ENCODE measurements at regions not wholly inside any gene's neighbourhood (a gene's known extent, or its start where the extent isn't known, plus 50 kb on each side); places are given as distances from the start of the nearest gene placed in this dataset.
"Not testable (repeated sequence)": the region's sequence is repeated elsewhere in the genome, so short reads cannot be mapped to it uniquely, and the experiment has no call there.

GRCh38 chr16:33913601-33914000 lies 454.2 kb downstream of the TP53TG3F start:
- H3K4me3 ChIP-seq (ENCODE audit: low read length); H4K5ac ChIP-seq (ENCODE audit: low read length); H3K79me2 ChIP-seq (ENCODE audit: control insufficient read depth, insufficient read depth, low read length); H3K79me1 ChIP-seq (ENCODE audit: low read length); H2BK5ac ChIP-seq (ENCODE audit: low read length); H3K4ac ChIP-seq (ENCODE audit: low read depth, low read length); H3K27ac ChIP-seq (ENCODE audit: low read depth, low read length); H3K18ac ChIP-seq (ENCODE audit: low read length); H3K56ac ChIP-seq (ENCODE audit: low read length); H3K27me3 ChIP-seq (ENCODE audit: insufficient read depth, low read length, poor library complexity); H2BK120ac ChIP-seq (ENCODE audit: low read depth, low read length); H3K9ac ChIP-seq (ENCODE audit: low read length); H2AK5ac ChIP-seq (ENCODE audit: low read length); DNase-seq; H3K23ac ChIP-seq (ENCODE audit: low read length); H3K4me2 ChIP-seq (ENCODE audit: low read length); H2BK15ac ChIP-seq (replicated peaks; ENCODE audit: low read depth); H3K4me1 ChIP-seq (ENCODE audit: control insufficient read depth, low read depth, low read length); H3K36me3 ChIP-seq (ENCODE audit: control insufficient read depth, insufficient read depth, low read length); H4K8ac ChIP-seq (ENCODE audit: low read depth, low read length): not testable (repeated sequence)
- WGBS (ENCODE audit: extremely low coverage, insufficient coverage, low lambda C conversion rate): no CpG with 5 or more reads among the region's 4 CpGs

DNA sequence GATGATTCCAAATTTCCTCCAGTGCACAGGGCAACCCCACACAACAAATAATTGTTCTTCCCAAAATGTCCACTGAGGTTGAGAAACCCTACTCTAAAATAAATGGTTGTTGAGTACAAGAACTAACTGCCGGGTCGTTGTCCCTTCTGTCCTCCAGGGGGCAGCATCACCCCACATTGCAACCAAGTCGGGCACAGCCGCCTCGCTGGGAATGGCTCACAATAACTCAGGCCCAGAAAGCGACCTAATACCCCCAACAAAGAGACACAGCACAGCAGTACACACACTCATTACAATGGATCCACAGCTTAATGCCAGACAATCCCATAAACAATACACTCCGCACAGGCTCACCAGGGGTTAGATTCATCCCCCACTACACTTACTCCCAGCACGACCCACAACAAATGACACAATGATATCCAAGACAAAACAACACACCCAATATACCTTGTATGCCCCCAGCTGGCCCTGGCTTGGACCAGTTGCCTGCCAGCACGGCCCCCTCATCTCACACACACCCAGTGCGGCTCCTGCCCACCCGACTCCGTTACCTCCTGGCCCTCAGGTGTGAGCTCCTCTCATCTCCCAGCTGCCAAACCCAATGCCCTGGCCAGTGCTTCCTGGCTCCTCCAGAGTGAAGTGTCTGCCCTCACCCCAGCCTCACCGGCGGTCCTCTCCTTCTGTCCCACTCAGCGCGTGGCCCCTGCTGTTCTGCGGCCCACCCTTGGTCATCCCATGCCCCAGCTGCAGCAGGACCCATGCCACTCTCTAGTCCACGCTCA lies 461.5 kb downstream of the TP53TG3F start:
- not testable (repeated sequence) for H3K27ac ChIP-seq (ENCODE audit: low read depth, low read length); H3K18ac ChIP-seq (ENCODE audit: low read length); H2BK5ac ChIP-seq (ENCODE audit: low read length); H3K4ac ChIP-seq (ENCODE audit: low read depth, low read length); H3K56ac ChIP-seq (ENCODE audit: low read length); H3K79me1 ChIP-seq (ENCODE audit: low read length); H3K27me3 ChIP-seq (ENCODE audit: insufficient read depth, low read length, poor library complexity); H3K4me2 ChIP-seq (ENCODE audit: low read length); H3K4me3 ChIP-seq (ENCODE audit: low read length); DNase-seq; H2AK5ac ChIP-seq (ENCODE audit: low read length); H3K23ac ChIP-seq (ENCODE audit: low read length); H2BK120ac ChIP-seq (ENCODE audit: low read depth, low read length); H4K8ac ChIP-seq (ENCODE audit: low read depth, low read length); H3K9ac ChIP-seq (ENCODE audit: low read length); H2BK15ac ChIP-seq (replicated peaks; ENCODE audit: low read depth); H4K5ac ChIP-seq (ENCODE audit: low read length); H3K4me1 ChIP-seq (ENCODE audit: control insufficient read depth, low read depth, low read length); H3K36me3 ChIP-seq (ENCODE audit: control insufficient read depth, insufficient read depth, low read length); H3K79me2 ChIP-seq (ENCODE audit: control insufficient read depth, insufficient read depth, low read length)
- WGBS (ENCODE audit: extremely low coverage, insufficient coverage, low lambda C conversion rate): no CpG with 5 or more reads among the region's 18 CpGs

DNA sequence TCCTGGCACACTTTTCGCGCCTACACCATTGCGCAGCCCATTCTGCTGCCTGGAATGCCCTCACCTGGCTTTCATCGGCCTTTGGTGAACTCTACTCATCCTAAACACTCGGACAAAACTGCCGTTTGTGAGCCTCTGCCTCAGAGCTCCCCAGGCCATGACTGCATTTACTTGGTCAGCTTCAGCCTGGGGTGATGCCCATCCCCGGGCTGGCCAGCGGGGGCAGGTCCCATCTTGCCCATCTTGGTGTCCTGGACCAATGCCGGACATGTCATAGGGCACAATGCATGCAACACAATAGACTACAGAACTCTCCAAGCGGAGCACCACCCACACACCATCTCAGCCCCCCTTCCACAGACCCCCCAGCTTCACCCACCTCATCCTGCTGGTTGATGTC lies 463.5 kb downstream of the TP53TG3F start:
- H3K4me1 ChIP-seq (ENCODE audit: control insufficient read depth, low read depth, low read length); H2BK15ac ChIP-seq (replicated peaks; ENCODE audit: low read depth); H4K5ac ChIP-seq (ENCODE audit: low read length); H4K8ac ChIP-seq (ENCODE audit: low read depth, low read length); H3K27ac ChIP-seq (ENCODE audit: low read depth, low read length); H3K4me3 ChIP-seq (ENCODE audit: low read length); H3K4me2 ChIP-seq (ENCODE audit: low read length); H3K56ac ChIP-seq (ENCODE audit: low read length); H3K4ac ChIP-seq (ENCODE audit: low read depth, low read length); H3K79me1 ChIP-seq (ENCODE audit: low read length); H3K9ac ChIP-seq (ENCODE audit: low read length); H2AK5ac ChIP-seq (ENCODE audit: low read length); H2BK5ac ChIP-seq (ENCODE audit: low read length); H3K23ac ChIP-seq (ENCODE audit: low read length); H3K36me3 ChIP-seq (ENCODE audit: control insufficient read depth, insufficient read depth, low read length); H2BK120ac ChIP-seq (ENCODE audit: low read depth, low read length); DNase-seq; H3K27me3 ChIP-seq (ENCODE audit: insufficient read depth, low read length, poor library complexity); H3K18ac ChIP-seq (ENCODE audit: low read length); H3K79me2 ChIP-seq (ENCODE audit: control insufficient read depth, insufficient read depth, low read length): not testable (repeated sequence)
- WGBS (ENCODE audit: extremely low coverage, insufficient coverage, low lambda C conversion rate): no CpG with 5 or more reads among the region's 10 CpGs

- not testable (repeated sequence) for H3K56ac ChIP-seq (ENCODE audit: low read length); H2AK5ac ChIP-seq (ENCODE audit: low read length); H3K9ac ChIP-seq (ENCODE audit: low read length); H3K4me2 ChIP-seq (ENCODE audit: low read length); H3K79me1 ChIP-seq (ENCODE audit: low read length); H3K4ac ChIP-seq (ENCODE audit: low read depth, low read length); H3K18ac ChIP-seq (ENCODE audit: low read length); H2BK5ac ChIP-seq (ENCODE audit: low read length); H4K5ac ChIP-seq (ENCODE audit: low read length); H3K23ac ChIP-seq (ENCODE audit: low read length); H3K27me3 ChIP-seq (ENCODE audit: insufficient read depth, low read length, poor library complexity); H2BK120ac ChIP-seq (ENCODE audit: low read depth, low read length); H3K27ac ChIP-seq (ENCODE audit: low read depth, low read length); H2BK15ac ChIP-seq (replicated peaks; ENCODE audit: low read depth); H4K8ac ChIP-seq (ENCODE audit: low read depth, low read length); H3K36me3 ChIP-seq (ENCODE audit: control insufficient read depth, insufficient read depth, low read length); DNase-seq; H3K4me1 ChIP-seq (ENCODE audit: control insufficient read depth, low read depth, low read length); H3K79me2 ChIP-seq (ENCODE audit: control insufficient read depth, insufficient read depth, low read length); H3K4me3 ChIP-seq (ENCODE audit: low read length)
- WGBS (ENCODE audit: extremely low coverage, insufficient coverage, low lambda C conversion rate): no CpG with 5 or more reads among the region's 39 CpGs
Observed at GRCh38 chr16:33928026-33928425, 468.6 kb downstream of the TP53TG3F start.

GRCh38 chr16:33932191-33932590 lies 472.8 kb downstream of the TP53TG3F start:
- not testable (repeated sequence) for H2BK120ac ChIP-seq (ENCODE audit: low read depth, low read length); H3K36me3 ChIP-seq (ENCODE audit: control insufficient read depth, insufficient read depth, low read length); H3K27me3 ChIP-seq (ENCODE audit: insufficient read depth, low read length, poor library complexity); H3K27ac ChIP-seq (ENCODE audit: low read depth, low read length); H2BK5ac ChIP-seq (ENCODE audit: low read length); H3K79me2 ChIP-seq (ENCODE audit: control insufficient read depth, insufficient read depth, low read length); H3K23ac ChIP-seq (ENCODE audit: low read length); H2AK5ac ChIP-seq (ENCODE audit: low read length); H3K18ac ChIP-seq (ENCODE audit: low read length); H3K56ac ChIP-seq (ENCODE audit: low read length); H4K5ac ChIP-seq (ENCODE audit: low read length); H3K4me1 ChIP-seq (ENCODE audit: control insufficient read depth, low read depth, low read length); H3K4me3 ChIP-seq (ENCODE audit: low read length); DNase-seq; H3K4ac ChIP-seq (ENCODE audit: low read depth, low read length); H2BK15ac ChIP-seq (replicated peaks; ENCODE audit: low read depth); H3K79me1 ChIP-seq (ENCODE audit: low read length); H3K9ac ChIP-seq (ENCODE audit: low read length); H3K4me2 ChIP-seq (ENCODE audit: low read length); H4K8ac ChIP-seq (ENCODE audit: low read depth, low read length)
- no CpG with 5 or more reads among the region's 11 CpGs for WGBS (ENCODE audit: extremely low coverage, insufficient coverage, low lambda C conversion rate)

DNA sequence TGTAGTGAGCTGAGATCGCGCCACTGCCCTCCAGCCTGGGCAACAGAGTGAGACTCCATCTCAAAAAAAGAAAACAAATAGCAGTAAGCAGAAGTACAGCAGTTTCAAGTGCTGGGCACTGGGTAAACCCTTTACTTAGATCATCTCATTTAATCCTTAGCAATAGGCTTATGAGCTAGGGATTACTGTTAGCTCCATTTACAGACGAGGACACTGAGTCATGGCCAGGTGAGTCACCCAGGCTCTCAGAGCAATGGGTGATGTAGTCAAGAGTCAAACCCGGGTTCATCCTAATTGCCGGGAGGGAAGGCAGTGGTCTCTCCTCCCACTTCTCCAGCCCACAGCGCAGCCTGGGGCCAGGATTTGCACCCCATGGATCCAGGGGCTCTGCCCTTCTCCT lies 473.6 kb downstream of the TP53TG3F start:
- H2BK5ac ChIP-seq (ENCODE audit: low read length); H3K27me3 ChIP-seq (ENCODE audit: insufficient read depth, low read length, poor library complexity); H3K4me2 ChIP-seq (ENCODE audit: low read length); H3K4me3 ChIP-seq (ENCODE audit: low read length); H3K18ac ChIP-seq (ENCODE audit: low read length); H3K9ac ChIP-seq (ENCODE audit: low read length); H2AK5ac ChIP-seq (ENCODE audit: low read length); H2BK15ac ChIP-seq (replicated peaks; ENCODE audit: low read depth); H3K4ac ChIP-seq (ENCODE audit: low read depth, low read length); H4K5ac ChIP-seq (ENCODE audit: low read length); H3K79me1 ChIP-seq (ENCODE audit: low read length); H3K79me2 ChIP-seq (ENCODE audit: control insufficient read depth, insufficient read depth, low read length); H3K23ac ChIP-seq (ENCODE audit: low read length); DNase-seq; H2BK120ac ChIP-seq (ENCODE audit: low read depth, low read length); H3K4me1 ChIP-seq (ENCODE audit: control insufficient read depth, low read depth, low read length); H3K36me3 ChIP-seq (ENCODE audit: control insufficient read depth, insufficient read depth, low read length); H3K56ac ChIP-seq (ENCODE audit: low read length); H4K8ac ChIP-seq (ENCODE audit: low read depth, low read length); H3K27ac ChIP-seq (ENCODE audit: low read depth, low read length): not testable (repeated sequence)
- WGBS (ENCODE audit: extremely low coverage, insufficient coverage, low lambda C conversion rate): no CpG with 5 or more reads among the region's 6 CpGs

Measured in mesendoderm (in vitro differentiated cells).